Right cardiac atrium (tissue), 5 donors: ENCODE measurements at regions not wholly inside any gene's neighbourhood (a gene's known extent, or its start where the extent isn't known, plus 50 kb on each side); places are given as distances from the start of the nearest gene placed in this dataset.

ENCODE experiments used
- ATAC-seq, 2 donors: fragments of 200-7000 bp; cut with Tn5 transposase; one replicate each; pipeline versions ENCODE4 v1.8.0 to v1.9.1; 2020; ENCODE audit warnings: moderate library complexity in 2 of 2, mild to moderate bottlenecking in 1 of 2
- DNase-seq, 3 donors: peaks; one replicate each; pipeline ENCODE4 v3.0.0-alpha.2; 2020
- H3K27ac ChIP-seq: one replicate; pipeline ENCODE4 v1.5.1; 2013; ENCODE audit warnings: mild to moderate bottlenecking, low read length, control low read depth, moderate library complexity
- H3K27me3 ChIP-seq: one replicate; pipeline ENCODE4 v1.6.1; 2013; ENCODE audit not compliant: control insufficient read depth, insufficient read depth
- H3K4me1 ChIP-seq: one replicate; pipeline ENCODE4 v1.6.1; 2013; ENCODE audit warnings: low read length; ENCODE audit not compliant: control insufficient read depth, insufficient read depth
- H3K4me3 ChIP-seq: one replicate; pipeline ENCODE4 v1.5.1; 2013; ENCODE audit warnings: low read length, control low read depth
- H3K9me3 ChIP-seq: one replicate; pipeline ENCODE4 v1.6.1; 2013; ENCODE audit warnings: low read length; ENCODE audit not compliant: control insufficient read depth
- WGBS: extraction: QIAGEN DNeasy Blood & Tissue Kit; methylation state at CpG from one replicate; pipeline ENCODE4 v1.1.7; 2013; 5-methylcytosine and 5-hydroxymethylcytosine counted together
- intact Hi-C, 4 donors: fragments of 100-400 bp; cut with DNase I; formaldehyde crosslinking; loops; one replicate each; pipeline versions ENCODE4 v1.11.0 to v1.14.0; 2022 to 2023
- donor health status: healthy with polysubstance abuse.
- donor health status: DM: no; HTN: yes; CAD: no.
- donor health status: DM: no; HTN: no; CAD: no.
- donor health status: DM: no; HTN: yes; CAD: no; lungs with severe emphysema.
- donor health status: DM: yes; HTN: yes; CAD: no.

- DNase-seq = no peak
- no peak overlapping the region for H3K4me3 ChIP-seq
- no peak overlapping the region for H3K27ac ChIP-seq
- no peak for ATAC-seq
- no peaks in the 10 kb centered on the region for H3K4me1 ChIP-seq
- H3K27me3 ChIP-seq = no peaks in the 10 kb centered on the region
- WGBS = 76% methylated on average over 12 of the region's 12 CpGs
- intact Hi-C loops = no loop called here
- no peaks in the 10 kb centered on the region for H3K9me3 ChIP-seq
Observed at GRCh38 chr11:134760299-134760698, 348.3 kb upstream of the B3GAT1 start.

- Histone ChIP-seq H3K27ac (no peak overlapping the region), H3K27me3 (no peaks in the 10 kb centered on the region), H3K9me3 (no peaks in the 10 kb centered on the region), H3K4me1 (no peaks in the 10 kb centered on the region), H3K4me3 (no peak overlapping the region)
- no peak for ATAC-seq
- no peak for DNase-seq
- 70% methylated on average over 11 of the region's 11 CpGs for WGBS
- intact Hi-C loops = no loop called here
Observed at GRCh38 chr11:134759855-134760254, 347.8 kb upstream of the B3GAT1 start.

- Histone ChIP-seq H3K27ac (no peak overlapping the region), H3K27me3 (no peaks in the 10 kb centered on the region), H3K4me3 (no peak overlapping the region), H3K9me3 (no peaks in the 10 kb centered on the region), H3K4me1 (no peaks in the 10 kb centered on the region)
- WGBS = 64% methylated on average over 11 of the region's 11 CpGs
- DNase-seq (no peak), ATAC-seq (no peak)
- intact Hi-C loops = no loop called here
Observed at GRCh38 chr11:134759274-134759673, 347.2 kb upstream of the B3GAT1 start.

- 80% methylated on average over 10 of the region's 10 CpGs for WGBS
- intact Hi-C loops = no loop called here
- H3K9me3 ChIP-seq = no peaks in the 10 kb centered on the region
Observed at GRCh38 chr11:134758342-134758931, 346.4 kb upstream of the B3GAT1 start.

GRCh38 chr11:134757633-134758032 lies 345.6 kb upstream of the B3GAT1 start:
- intact Hi-C loops = no loop called here
- no peak for ATAC-seq

More at GRCh38 chr11:134758342-134758931, 346.4 kb upstream of the B3GAT1 start:
- no peak for ATAC-seq
- H3K4me3 ChIP-seq = no peak overlapping the region
- H3K27ac ChIP-seq = no peak overlapping the region
- DNase-seq = no peak
- H3K27me3 ChIP-seq = no peaks in the 10 kb centered on the region
- H3K4me1 ChIP-seq = no peaks in the 10 kb centered on the region

GRCh38 chr11:134756811-134757540 lies 344.9 kb upstream of the B3GAT1 start:
- ATAC-seq = no peak

More at GRCh38 chr11:134757633-134758032, 345.6 kb upstream of the B3GAT1 start:
- H3K4me1 ChIP-seq = no peaks in the 10 kb centered on the region
- WGBS = 76% methylated on average over 3 of the region's 3 CpGs
- H3K27me3 ChIP-seq = no peaks in the 10 kb centered on the region
- no peak overlapping the region for H3K27ac ChIP-seq
- H3K4me3 ChIP-seq = no peak overlapping the region
- DNase-seq = no peak
- no peaks in the 10 kb centered on the region for H3K9me3 ChIP-seq

GRCh38 chr11:134755535-134755934 lies 343.5 kb upstream of the B3GAT1 start:
- Histone ChIP-seq H3K4me1 (no peaks in the 10 kb centered on the region), H3K27me3 (no peaks in the 10 kb centered on the region), H3K27ac (no peak overlapping the region), H3K4me3 (no peak overlapping the region), H3K9me3 (no peaks in the 10 kb centered on the region)
- WGBS = 87% methylated on average over 10 of the region's 10 CpGs
- ATAC-seq (no peak), DNase-seq (no peak)
- intact Hi-C loops = no loop called here

More at GRCh38 chr11:134756811-134757540, 344.9 kb upstream of the B3GAT1 start:
- intact Hi-C loops = no loop called here
- Histone ChIP-seq H3K27ac (no peak overlapping the region), H3K9me3 (no peaks in the 10 kb centered on the region), H3K27me3 (no peaks in the 10 kb centered on the region), H3K4me1 (no peaks in the 10 kb centered on the region), H3K4me3 (no peak overlapping the region)
- DNase-seq = no peak
- WGBS = 75% methylated on average over 9 of the region's 9 CpGs

- no peaks in the 10 kb centered on the region for H3K27me3 ChIP-seq
- ATAC-seq = no peak
- no peak overlapping the region for H3K27ac ChIP-seq
- 65% methylated on average over 19 of the region's 19 CpGs for WGBS
- no peak for DNase-seq
- H3K4me3 ChIP-seq = no peak overlapping the region
- intact Hi-C loops = no loop called here
- no peaks in the 10 kb centered on the region for H3K9me3 ChIP-seq
- H3K4me1 ChIP-seq = no peaks in the 10 kb centered on the region
Observed at GRCh38 chr11:134754521-134755198, 342.6 kb upstream of the B3GAT1 start.

- intact Hi-C loops = no loop called here
- ATAC-seq (no peak), DNase-seq (no peak)
- Histone ChIP-seq H3K9me3 (no peaks in the 10 kb centered on the region), H3K27me3 (no peaks in the 10 kb centered on the region), H3K4me1 (no peaks in the 10 kb centered on the region), H3K4me3 (no peak overlapping the region), H3K27ac (no peak overlapping the region)
- WGBS = 68% methylated on average over 16 of the region's 16 CpGs
Observed at GRCh38 chr11:134753771-134754520, 341.9 kb upstream of the B3GAT1 start.

GRCh38 chr11:134752964-134753770 lies 341.1 kb upstream of the B3GAT1 start:
- Histone ChIP-seq H3K27ac (no peak overlapping the region), H3K27me3 (no peaks in the 10 kb centered on the region), H3K4me3 (no peak overlapping the region), H3K4me1 (no peaks in the 10 kb centered on the region), H3K9me3 (no peaks in the 10 kb centered on the region)
- 73% methylated on average over 13 of the region's 13 CpGs for WGBS
- intact Hi-C loops = no loop called here
- ATAC-seq = no peak
- no peak for DNase-seq
